ENCODE measurements at regions not wholly inside any gene's neighbourhood (a gene's known extent, or its start where the extent isn't known, plus 50 kb on each side); places are given as distances from the start of the nearest gene placed in this dataset.

DNA sequence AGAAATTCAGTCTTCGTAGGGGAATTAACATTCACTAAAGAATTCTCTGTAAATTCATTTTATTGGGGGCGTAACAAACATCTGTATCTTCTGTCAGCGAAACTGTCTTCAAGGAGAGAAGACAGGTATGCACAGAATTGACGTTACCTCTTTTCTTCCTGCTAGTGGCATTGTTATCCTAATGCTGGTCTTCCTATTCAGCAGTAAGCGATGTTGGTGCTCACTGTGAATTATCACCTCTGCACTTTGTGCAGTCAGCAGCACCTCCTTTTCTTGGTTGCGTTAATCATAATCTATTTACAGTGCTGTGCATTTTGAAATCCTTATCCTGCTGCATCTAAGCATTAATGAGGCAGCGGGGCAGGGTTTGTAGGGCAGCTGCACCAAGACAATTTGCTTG, 362.3 kb downstream of the SLC4A3 start:
- TF ChIP-seq CTCF (IDR thresholded peaks at IDR 0.05; ENCODE audit: insufficient read depth, low read depth, low read length) (no peak), EZH2 (IDR thresholded peaks at IDR 0.05; ENCODE audit: insufficient read depth, low read length) (no peak)
